PFSK-1 (cell line): ENCODE measurements at regions not wholly inside any gene's neighbourhood (a gene's known extent, or its start where the extent isn't known, plus 50 kb on each side); places are given as distances from the start of the nearest gene placed in this dataset.

Experiments
- FOXP2 ChIP-seq: optimal IDR thresholded peaks from 2 replicates; pipeline ENCODE3; 2011; ENCODE audit warnings: borderline replicate concordance, control low read depth, inconsistent platforms; ENCODE audit not compliant: insufficient read depth; ENCODE audit errors: extremely low read length, extremely low read depth
- POLR2AphosphoS5 ChIP-seq: IDR thresholded peaks from 2 replicates; pipeline ENCODE4 v1.6.1; 2012; ENCODE audit warnings: low read depth, mild to moderate bottlenecking, control low read depth, low read length, moderate library complexity
- REST ChIP-seq, 2 experiments: IDR thresholded peaks; 2 replicates each; pipeline versions ENCODE4 v1.6.1 to v1.8.0; 2011 to 2012; ENCODE audit warnings: low read depth in 2 of 2, low read length in 2 of 2, control low read depth in 1 of 2, inconsistent platforms in 1 of 2, mild to moderate bottlenecking in 1 of 2, moderate library complexity in 1 of 2; ENCODE audit not compliant: insufficient read depth in 1 of 2
- SIN3A ChIP-seq: IDR thresholded peaks from 2 replicates; pipeline ENCODE4 v1.6.1; 2012; ENCODE audit warnings: mild to moderate bottlenecking, low read length, moderate library complexity, borderline replicate concordance; ENCODE audit not compliant: insufficient read depth
- TAF1 ChIP-seq: IDR thresholded peaks from 2 replicates; pipeline ENCODE4 v1.6.1; 2012; ENCODE audit warnings: low read length, control low read depth, borderline replicate concordance; ENCODE audit not compliant: insufficient read depth

GRCh38 chr11:115699733-115700132 lies 195.5 kb upstream of the CADM1 start:
- no peak for TF ChIP-seq TAF1
- TF ChIP-seq SIN3A, result no peak
- no peak for TF ChIP-seq REST (IDR thresholded peaks at IDR 0.05; ENCODE audit: insufficient read depth in 1 of 2, low read depth in 2 of 2, low read length in 2 of 2)
- no peak for TF ChIP-seq POLR2AphosphoS5
- no peak for TF ChIP-seq FOXP2

GRCh38 chr11:115699326-115699725 lies 195.1 kb upstream of the CADM1 start:
- TF ChIP-seq TAF1 (no peak), REST (IDR thresholded peaks at IDR 0.05; ENCODE audit: insufficient read depth in 1 of 2, low read depth in 2 of 2, low read length in 2 of 2) (no peak)

GRCh38 chr11:115698243-115698642 lies 194.0 kb upstream of the CADM1 start:
- no peak for TF ChIP-seq TAF1
- TF ChIP-seq SIN3A, result no peak
- no peak for TF ChIP-seq POLR2AphosphoS5
- TF ChIP-seq REST (IDR thresholded peaks at IDR 0.05; ENCODE audit: insufficient read depth in 1 of 2, low read depth in 2 of 2, low read length in 2 of 2), result no peak
- TF ChIP-seq FOXP2, result no peak

- TF ChIP-seq SIN3A (no peak), FOXP2 (no peak), TAF1 (no peak), POLR2AphosphoS5 (no peak), REST (IDR thresholded peaks at IDR 0.05; ENCODE audit: insufficient read depth in 1 of 2, low read depth in 2 of 2, low read length in 2 of 2) (no peak)
Observed at GRCh38 chr11:115696563-115696962, 192.3 kb upstream of the CADM1 start.

- TF ChIP-seq FOXP2, result no peak
- TF ChIP-seq TAF1, result no peak
- TF ChIP-seq POLR2AphosphoS5, result no peak
- TF ChIP-seq REST (IDR thresholded peaks at IDR 0.05; ENCODE audit: insufficient read depth in 1 of 2, low read depth in 2 of 2, low read length in 2 of 2), result no peak
- TF ChIP-seq SIN3A, result no peak
Observed at GRCh38 chr11:115695677-115696364, 191.6 kb upstream of the CADM1 start.
